ENCODE measurements at regions not wholly inside any gene's neighbourhood (a gene's known extent, or its start where the extent isn't known, plus 50 kb on each side); places are given as distances from the start of the nearest gene placed in this dataset.
A peak's percentile ranks its signal among the peaks of the same experiment; 100 is the strongest.

DNA sequence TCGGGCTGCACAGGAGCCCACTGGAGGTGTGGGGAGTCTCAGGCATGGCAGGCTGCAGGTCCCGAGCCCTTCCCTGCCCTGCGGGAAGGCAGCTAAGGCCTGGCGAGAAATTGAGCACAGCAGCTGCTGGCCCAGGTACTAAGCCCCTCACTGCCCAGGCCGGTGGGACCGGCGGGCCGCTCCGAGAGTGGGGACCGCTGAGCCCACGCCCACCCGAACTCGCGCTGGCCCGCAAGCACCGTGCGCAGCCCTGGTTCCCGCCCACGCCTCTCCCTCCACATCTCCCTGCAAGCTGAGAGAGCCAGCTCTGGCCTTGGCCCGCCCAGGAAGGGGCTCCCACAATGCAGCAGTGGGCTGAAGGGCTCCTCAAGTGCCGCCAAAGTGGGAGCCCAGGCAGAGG lies 82.0 kb upstream of the NEIL3 start:
- no peak overlapping the region for H3K4me3 ChIP-seq (replicated peaks in 1 of 3; ENCODE audit: low read depth in 2 of 3, low read length in 3 of 3)
- Mint-ChIP-seq H3K4me1 (peaks cover 19% of the 10 kb centered on the region), H3K27me3 (ENCODE audit: low read depth in 3 of 3) (peaks cover 0 to 2% (median 0%) of the 10 kb centered on the region in 3 donors), H3K36me3 (no peaks in the 10 kb centered on the region), H3K9me3 (peaks cover 0 to 10% (median 3%) of the 10 kb centered on the region in 7 donors), H3K4me3 (no peak overlapping the region), H3K27ac (no peak overlapping the region)
- WGBS (ENCODE audit: insufficient coverage), result 96% methylated on average over 20 of the region's 21 CpGs
- no peaks in the 10 kb centered on the region for H3K4me1 ChIP-seq (ENCODE audit: control insufficient read depth in 1 of 2, insufficient read depth in 2 of 2, low read length in 2 of 2)
- no peak overlapping the region for H2AFZ ChIP-seq (ENCODE audit: insufficient read depth, low read depth, low read length, poor library complexity, severe bottlenecking)
- H3K4me2 ChIP-seq (replicated peaks; ENCODE audit: extremely low read depth, low read length, poor library complexity, severe bottlenecking), result no peak overlapping the region
- H3K27ac ChIP-seq (ENCODE audit: low read depth in 1 of 2, low read length in 2 of 2), result no peak overlapping the region
- no peaks in the 10 kb centered on the region for H4K20me1 ChIP-seq (ENCODE audit: insufficient read depth, low read length)
- DNase-seq, result no peak
- H3K9me3 ChIP-seq (replicated peaks in 1 of 2; ENCODE audit: control insufficient read depth in 1 of 2, insufficient read depth in 1 of 2, low read length in 2 of 2), result no peaks in the 10 kb centered on the region
- no peaks in the 10 kb centered on the region for H3K36me3 ChIP-seq (replicated peaks in 1 of 2; ENCODE audit: control insufficient read depth in 1 of 2, insufficient read depth in 2 of 2, low read length in 2 of 2)
- intact Hi-C loops (cut with micrococcal nuclease), result no loop called here
- TF ChIP-seq, protein P1, sequence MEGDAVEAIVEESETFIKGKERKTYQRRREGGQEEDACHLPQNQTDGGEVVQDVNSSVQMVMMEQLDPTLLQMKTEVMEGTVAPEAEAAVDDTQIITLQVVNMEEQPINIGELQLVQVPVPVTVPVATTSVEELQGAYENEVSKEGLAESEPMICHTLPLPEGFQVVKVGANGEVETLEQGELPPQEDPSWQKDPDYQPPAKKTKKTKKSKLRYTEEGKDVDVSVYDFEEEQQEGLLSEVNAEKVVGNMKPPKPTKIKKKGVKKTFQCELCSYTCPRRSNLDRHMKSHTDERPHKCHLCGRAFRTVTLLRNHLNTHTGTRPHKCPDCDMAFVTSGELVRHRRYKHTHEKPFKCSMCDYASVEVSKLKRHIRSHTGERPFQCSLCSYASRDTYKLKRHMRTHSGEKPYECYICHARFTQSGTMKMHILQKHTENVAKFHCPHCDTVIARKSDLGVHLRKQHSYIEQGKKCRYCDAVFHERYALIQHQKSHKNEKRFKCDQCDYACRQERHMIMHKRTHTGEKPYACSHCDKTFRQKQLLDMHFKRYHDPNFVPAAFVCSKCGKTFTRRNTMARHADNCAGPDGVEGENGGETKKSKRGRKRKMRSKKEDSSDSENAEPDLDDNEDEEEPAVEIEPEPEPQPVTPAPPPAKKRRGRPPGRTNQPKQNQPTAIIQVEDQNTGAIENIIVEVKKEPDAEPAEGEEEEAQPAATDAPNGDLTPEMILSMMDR (IDR thresholded peaks at IDR 0.05), result no peak
- no peaks in the 10 kb centered on the region for H3K27me3 ChIP-seq (ENCODE audit: control insufficient read depth in 2 of 2, insufficient read depth in 2 of 2, low read length in 2 of 2)
- no peak overlapping the region for H3K9ac ChIP-seq (ENCODE audit: insufficient read depth, low read length, poor library complexity, severe bottlenecking)
- H3K79me2 ChIP-seq (ENCODE audit: insufficient read depth, low read length), result no peaks in the 10 kb centered on the region

GRCh38 chr4:177228599-177228998 lies 81.1 kb upstream of the NEIL3 start:
- Histone ChIP-seq H3K9ac (ENCODE audit: insufficient read depth, low read length, poor library complexity, severe bottlenecking) (no peak overlapping the region), H3K36me3 (replicated peaks in 1 of 2; ENCODE audit: control insufficient read depth in 1 of 2, insufficient read depth in 2 of 2, low read length in 2 of 2) (no peaks in the 10 kb centered on the region), H3K27ac (ENCODE audit: low read depth in 1 of 2, low read length in 2 of 2) (no peak overlapping the region), H3K4me3 (replicated peaks in 1 of 3; ENCODE audit: low read depth in 2 of 3, low read length in 3 of 3) (no peak overlapping the region), H2AFZ (ENCODE audit: insufficient read depth, low read depth, low read length, poor library complexity, severe bottlenecking) (peak overlapping the region; percentile 64), H4K20me1 (ENCODE audit: insufficient read depth, low read length) (no peaks in the 10 kb centered on the region), H3K9me3 (replicated peaks in 1 of 2; ENCODE audit: control insufficient read depth in 1 of 2, insufficient read depth in 1 of 2, low read length in 2 of 2) (no peaks in the 10 kb centered on the region), H3K4me2 (replicated peaks; ENCODE audit: extremely low read depth, low read length, poor library complexity, severe bottlenecking) (no peak overlapping the region), H3K27me3 (ENCODE audit: control insufficient read depth in 2 of 2, insufficient read depth in 2 of 2, low read length in 2 of 2) (no peaks in the 10 kb centered on the region), H3K4me1 (ENCODE audit: control insufficient read depth in 1 of 2, insufficient read depth in 2 of 2, low read length in 2 of 2) (no peaks in the 10 kb centered on the region), H3K79me2 (ENCODE audit: insufficient read depth, low read length) (no peaks in the 10 kb centered on the region)
- Mint-ChIP-seq H3K27ac (no peak overlapping the region), H3K4me3 (no peak overlapping the region), H3K4me1 (peaks cover 19% of the 10 kb centered on the region), H3K36me3 (no peaks in the 10 kb centered on the region), H3K27me3 (ENCODE audit: low read depth in 3 of 3) (peaks cover 0 to 2% (median 0%) of the 10 kb centered on the region in 3 donors), H3K9me3 (peaks cover 0 to 10% (median 3%) of the 10 kb centered on the region in 7 donors)
- TF ChIP-seq, protein P1 (IDR thresholded peaks at IDR 0.05), result no peak
- DNase-seq, result no peak
- intact Hi-C loops (cut with micrococcal nuclease), result no loop called here
- WGBS (ENCODE audit: insufficient coverage), result 87% methylated on average over 3 of the region's 4 CpGs

Data from CD14-positive monocyte (primary cell).